ENCODE measurements at regions not wholly inside any gene's neighbourhood (a gene's known extent, or its start where the extent isn't known, plus 50 kb on each side); places are given as distances from the start of the nearest gene placed in this dataset.

DNA sequence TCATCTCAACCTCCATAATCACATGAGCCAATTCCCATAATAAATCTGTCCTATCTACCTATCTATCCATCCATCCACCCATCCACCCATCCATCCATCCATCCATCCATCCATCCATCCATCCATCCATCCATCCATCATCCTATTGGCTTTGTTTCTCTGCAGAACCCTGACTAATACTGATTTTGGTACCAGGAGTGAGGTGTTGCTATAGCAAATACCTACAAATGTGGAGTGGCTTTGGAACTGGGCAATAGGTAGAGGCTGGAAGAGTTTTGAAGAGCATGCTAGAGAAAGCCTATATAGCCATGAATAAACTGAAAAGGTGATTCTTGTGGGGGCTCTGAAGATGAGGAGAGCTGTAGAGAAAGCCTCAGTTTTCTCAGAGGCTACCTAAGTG is 88.7 kb upstream of the ANKRD28 start:
- Histone ChIP-seq H3K79me2 (ENCODE audit: control insufficient read depth, insufficient read depth, low read length) (no peaks in the 10 kb centered on the region), H3K4me2 (replicated peaks; ENCODE audit: low read depth, low read length, poor library complexity, severe bottlenecking) (no peak overlapping the region), H3K36me3 (replicated peaks in 1 of 2; ENCODE audit: control extremely low read depth in 1 of 2, control insufficient read depth in 1 of 2, extremely low read depth in 1 of 2, insufficient read depth in 2 of 2, low read length in 1 of 2) (no peaks in the 10 kb centered on the region), H3K27ac (ENCODE audit: low read length in 2 of 2) (no peak overlapping the region), H3K9ac (ENCODE audit: low read length) (no peak overlapping the region), H2AFZ (ENCODE audit: insufficient read depth, low read depth, low read length, poor library complexity, severe bottlenecking) (no peak overlapping the region), H3K4me3 (ENCODE audit: control extremely low read depth in 1 of 5, extremely low read depth in 1 of 5, insufficient read depth in 1 of 5, low read depth in 2 of 5, low read length in 4 of 5) (no peak overlapping the region), H4K20me1 (ENCODE audit: control insufficient read depth, insufficient read depth, low read length, poor library complexity, severe bottlenecking) (no peaks in the 10 kb centered on the region), H3K9me3 (ENCODE audit: control extremely low read depth in 1 of 3, control insufficient read depth in 2 of 3, insufficient read depth in 1 of 3, low read length in 2 of 3) (peaks cover 0 to 3% (median 0%) of the 10 kb centered on the region in 3 donors), H3K27me3 (replicated peaks in 1 of 4; ENCODE audit: control extremely low read depth in 1 of 4, control insufficient read depth in 3 of 4, insufficient read depth in 4 of 4, low read length in 3 of 4) (no peaks in the 10 kb centered on the region), H3K4me1 (ENCODE audit: control insufficient read depth in 2 of 2, insufficient read depth in 2 of 2, low read length in 2 of 2) (no peaks in the 10 kb centered on the region)
- Mint-ChIP-seq H3K4me3 (no peak overlapping the region), H3K9me3 (ENCODE audit: insufficient read depth) (peaks cover 5% of the 10 kb centered on the region), H3K27ac (no peak overlapping the region), H3K4me1 (no peaks in the 10 kb centered on the region), H3K27me3 (no peaks in the 10 kb centered on the region)
- intact Hi-C loops (cut with micrococcal nuclease) = no loop called here
- DNase-seq (no peak), ATAC-seq (ENCODE audit: low read depth) (no peak)
- ChIA-PET CTCF (no interaction called here), POLR2A (no interaction called here)
- TF ChIP-seq, protein P1, sequence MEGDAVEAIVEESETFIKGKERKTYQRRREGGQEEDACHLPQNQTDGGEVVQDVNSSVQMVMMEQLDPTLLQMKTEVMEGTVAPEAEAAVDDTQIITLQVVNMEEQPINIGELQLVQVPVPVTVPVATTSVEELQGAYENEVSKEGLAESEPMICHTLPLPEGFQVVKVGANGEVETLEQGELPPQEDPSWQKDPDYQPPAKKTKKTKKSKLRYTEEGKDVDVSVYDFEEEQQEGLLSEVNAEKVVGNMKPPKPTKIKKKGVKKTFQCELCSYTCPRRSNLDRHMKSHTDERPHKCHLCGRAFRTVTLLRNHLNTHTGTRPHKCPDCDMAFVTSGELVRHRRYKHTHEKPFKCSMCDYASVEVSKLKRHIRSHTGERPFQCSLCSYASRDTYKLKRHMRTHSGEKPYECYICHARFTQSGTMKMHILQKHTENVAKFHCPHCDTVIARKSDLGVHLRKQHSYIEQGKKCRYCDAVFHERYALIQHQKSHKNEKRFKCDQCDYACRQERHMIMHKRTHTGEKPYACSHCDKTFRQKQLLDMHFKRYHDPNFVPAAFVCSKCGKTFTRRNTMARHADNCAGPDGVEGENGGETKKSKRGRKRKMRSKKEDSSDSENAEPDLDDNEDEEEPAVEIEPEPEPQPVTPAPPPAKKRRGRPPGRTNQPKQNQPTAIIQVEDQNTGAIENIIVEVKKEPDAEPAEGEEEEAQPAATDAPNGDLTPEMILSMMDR (IDR thresholded peaks at IDR 0.05) = no peak
- TF ChIP-seq EZH2 (IDR thresholded peaks at IDR 0.05; ENCODE audit: borderline replicate concordance, insufficient read depth, low read depth, low read length, poor library complexity, severe bottlenecking) = no peak

DNA sequence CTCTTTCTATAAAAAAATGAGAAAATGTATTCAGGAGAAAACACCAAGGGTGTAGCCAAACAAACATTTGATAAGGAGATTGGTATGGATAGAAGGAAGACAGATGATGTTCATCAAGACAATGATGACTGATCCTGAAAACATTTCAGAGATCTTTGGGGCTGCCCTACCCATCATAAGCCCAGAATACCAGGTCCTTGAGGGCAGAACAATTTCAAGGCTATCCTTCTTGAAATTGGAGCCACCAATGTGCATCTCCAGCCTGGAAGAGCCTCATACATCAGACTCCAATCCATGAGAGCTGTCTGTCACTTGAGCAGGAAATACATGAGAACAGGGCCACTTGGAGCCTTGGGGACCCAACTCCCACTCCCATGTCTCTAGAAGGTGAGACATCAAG is 89.5 kb upstream of the ANKRD28 start:
- CTCF ChIA-PET = no interaction called here
- H3K4me3 Mint-ChIP-seq = no peak overlapping the region

More for the DNA sequence above, 89.5 kb upstream of the ANKRD28 start:
- DNase-seq = no peak
- intact Hi-C loops (cut with micrococcal nuclease) = no loop called here
- ATAC-seq (ENCODE audit: low read depth) = no peak
- TF ChIP-seq EZH2 (IDR thresholded peaks at IDR 0.05; ENCODE audit: borderline replicate concordance, insufficient read depth, low read depth, low read length, poor library complexity, severe bottlenecking) = no peak
- TF ChIP-seq, protein P1 (IDR thresholded peaks at IDR 0.05) = no peak
- no peaks in the 10 kb centered on the region for H3K4me1 ChIP-seq (ENCODE audit: control insufficient read depth in 2 of 2, insufficient read depth in 2 of 2, low read length in 2 of 2)
- H4K20me1 ChIP-seq (ENCODE audit: control insufficient read depth, insufficient read depth, low read length, poor library complexity, severe bottlenecking) = no peaks in the 10 kb centered on the region
- no peak overlapping the region for H2AFZ ChIP-seq (ENCODE audit: insufficient read depth, low read depth, low read length, poor library complexity, severe bottlenecking)
- no peak overlapping the region for H3K27ac ChIP-seq (ENCODE audit: low read length in 2 of 2)
- no peak overlapping the region for H3K4me3 ChIP-seq (ENCODE audit: control extremely low read depth in 1 of 5, extremely low read depth in 1 of 5, insufficient read depth in 1 of 5, low read depth in 2 of 5, low read length in 4 of 5)
- no peaks in the 10 kb centered on the region for H3K27me3 Mint-ChIP-seq
- peaks cover 5% of the 10 kb centered on the region for H3K9me3 Mint-ChIP-seq (ENCODE audit: insufficient read depth)
- no peaks in the 10 kb centered on the region for H3K79me2 ChIP-seq (ENCODE audit: control insufficient read depth, insufficient read depth, low read length)
- no peak overlapping the region for H3K27ac Mint-ChIP-seq
- peaks cover 0 to 3% (median 0%) of the 10 kb centered on the region in 3 donors for H3K9me3 ChIP-seq (ENCODE audit: control extremely low read depth in 1 of 3, control insufficient read depth in 2 of 3, insufficient read depth in 1 of 3, low read length in 2 of 3)
- no peaks in the 10 kb centered on the region for H3K27me3 ChIP-seq (replicated peaks in 1 of 4; ENCODE audit: control extremely low read depth in 1 of 4, control insufficient read depth in 3 of 4, insufficient read depth in 4 of 4, low read length in 3 of 4)
- no peaks in the 10 kb centered on the region for H3K36me3 ChIP-seq (replicated peaks in 1 of 2; ENCODE audit: control extremely low read depth in 1 of 2, control insufficient read depth in 1 of 2, extremely low read depth in 1 of 2, insufficient read depth in 2 of 2, low read length in 1 of 2)
- no peak overlapping the region for H3K4me2 ChIP-seq (replicated peaks; ENCODE audit: low read depth, low read length, poor library complexity, severe bottlenecking)
- H3K4me1 Mint-ChIP-seq = no peaks in the 10 kb centered on the region
- POLR2A ChIA-PET = no interaction called here
- no peak overlapping the region for H3K9ac ChIP-seq (ENCODE audit: low read length)
